ENCODE measurements at regions not wholly inside any gene's neighbourhood (a gene's known extent, or its start where the extent isn't known, plus 50 kb on each side); places are given as distances from the start of the nearest gene placed in this dataset.

- no peak for FAIRE-seq
- Histone ChIP-seq H3K4me1 (ENCODE audit: insufficient read depth, low read length) (peaks cover 72% of the 10 kb centered on the region), H2AFZ (ENCODE audit: low read length) (no peak overlapping the region), H4K20me1 (ENCODE audit: insufficient read depth, low read length) (no peaks in the 10 kb centered on the region), H3K27me3 (ENCODE audit: control insufficient read depth in 1 of 2, insufficient read depth in 2 of 2, low read length in 2 of 2) (no peaks in the 10 kb centered on the region), H3K9me3 (ENCODE audit: low read length) (no peaks in the 10 kb centered on the region), H3K4me2 (ENCODE audit: low read depth, low read length) (no peak overlapping the region), H3K36me3 (replicated peaks in 1 of 2; ENCODE audit: control insufficient read depth in 1 of 2, insufficient read depth in 2 of 2, low read length in 2 of 2) (no peaks in the 10 kb centered on the region), H3K9ac (ENCODE audit: insufficient read depth, low read depth, low read length) (no peak overlapping the region), H3K79me2 (ENCODE audit: insufficient read depth, low read length) (no peaks in the 10 kb centered on the region), H3K27ac (ENCODE audit: extremely low read length, insufficient read depth, low read length) (no peak overlapping the region), H3K4me3 (replicated peaks in 1 of 3; ENCODE audit: insufficient read depth in 1 of 3, low read depth in 2 of 3, low read length in 3 of 3) (no peak overlapping the region)
- in situ Hi-C loops (cut with HindIII; ENCODE audit: extremely low pct_ligation_motif_present, low pct_unique_long_range_greater_than_20kb) (no loop called here), intact Hi-C loops (cut with micrococcal nuclease; ENCODE audit: unreplicated experiment) (loop anchor here (2.0 kb wide), 1 partner anchor 129 kb away; no protein-coding TSS in a partner anchor)
- POLR2A ChIA-PET: interaction anchor here (0.7 to 1.6 kb wide), 3 partner anchors 53 to 168 kb away, joined by 3 read pairs; no protein-coding TSS in a partner anchor
- no peak for ATAC-seq
- no TSS peak for BruUV-seq (replicated peaks)
- no peak for DNase-seq (ENCODE audit: low spot score)
- CTCF ChIA-PET (ENCODE audit: low intra/inter-chr PET ratio, low total read pairs): no interaction called here
- 80% methylated on average over 3 of the region's 3 CpGs for WGBS (ENCODE audit: low lambda C conversion rate)
- TF ChIP-seq, protein P1, sequence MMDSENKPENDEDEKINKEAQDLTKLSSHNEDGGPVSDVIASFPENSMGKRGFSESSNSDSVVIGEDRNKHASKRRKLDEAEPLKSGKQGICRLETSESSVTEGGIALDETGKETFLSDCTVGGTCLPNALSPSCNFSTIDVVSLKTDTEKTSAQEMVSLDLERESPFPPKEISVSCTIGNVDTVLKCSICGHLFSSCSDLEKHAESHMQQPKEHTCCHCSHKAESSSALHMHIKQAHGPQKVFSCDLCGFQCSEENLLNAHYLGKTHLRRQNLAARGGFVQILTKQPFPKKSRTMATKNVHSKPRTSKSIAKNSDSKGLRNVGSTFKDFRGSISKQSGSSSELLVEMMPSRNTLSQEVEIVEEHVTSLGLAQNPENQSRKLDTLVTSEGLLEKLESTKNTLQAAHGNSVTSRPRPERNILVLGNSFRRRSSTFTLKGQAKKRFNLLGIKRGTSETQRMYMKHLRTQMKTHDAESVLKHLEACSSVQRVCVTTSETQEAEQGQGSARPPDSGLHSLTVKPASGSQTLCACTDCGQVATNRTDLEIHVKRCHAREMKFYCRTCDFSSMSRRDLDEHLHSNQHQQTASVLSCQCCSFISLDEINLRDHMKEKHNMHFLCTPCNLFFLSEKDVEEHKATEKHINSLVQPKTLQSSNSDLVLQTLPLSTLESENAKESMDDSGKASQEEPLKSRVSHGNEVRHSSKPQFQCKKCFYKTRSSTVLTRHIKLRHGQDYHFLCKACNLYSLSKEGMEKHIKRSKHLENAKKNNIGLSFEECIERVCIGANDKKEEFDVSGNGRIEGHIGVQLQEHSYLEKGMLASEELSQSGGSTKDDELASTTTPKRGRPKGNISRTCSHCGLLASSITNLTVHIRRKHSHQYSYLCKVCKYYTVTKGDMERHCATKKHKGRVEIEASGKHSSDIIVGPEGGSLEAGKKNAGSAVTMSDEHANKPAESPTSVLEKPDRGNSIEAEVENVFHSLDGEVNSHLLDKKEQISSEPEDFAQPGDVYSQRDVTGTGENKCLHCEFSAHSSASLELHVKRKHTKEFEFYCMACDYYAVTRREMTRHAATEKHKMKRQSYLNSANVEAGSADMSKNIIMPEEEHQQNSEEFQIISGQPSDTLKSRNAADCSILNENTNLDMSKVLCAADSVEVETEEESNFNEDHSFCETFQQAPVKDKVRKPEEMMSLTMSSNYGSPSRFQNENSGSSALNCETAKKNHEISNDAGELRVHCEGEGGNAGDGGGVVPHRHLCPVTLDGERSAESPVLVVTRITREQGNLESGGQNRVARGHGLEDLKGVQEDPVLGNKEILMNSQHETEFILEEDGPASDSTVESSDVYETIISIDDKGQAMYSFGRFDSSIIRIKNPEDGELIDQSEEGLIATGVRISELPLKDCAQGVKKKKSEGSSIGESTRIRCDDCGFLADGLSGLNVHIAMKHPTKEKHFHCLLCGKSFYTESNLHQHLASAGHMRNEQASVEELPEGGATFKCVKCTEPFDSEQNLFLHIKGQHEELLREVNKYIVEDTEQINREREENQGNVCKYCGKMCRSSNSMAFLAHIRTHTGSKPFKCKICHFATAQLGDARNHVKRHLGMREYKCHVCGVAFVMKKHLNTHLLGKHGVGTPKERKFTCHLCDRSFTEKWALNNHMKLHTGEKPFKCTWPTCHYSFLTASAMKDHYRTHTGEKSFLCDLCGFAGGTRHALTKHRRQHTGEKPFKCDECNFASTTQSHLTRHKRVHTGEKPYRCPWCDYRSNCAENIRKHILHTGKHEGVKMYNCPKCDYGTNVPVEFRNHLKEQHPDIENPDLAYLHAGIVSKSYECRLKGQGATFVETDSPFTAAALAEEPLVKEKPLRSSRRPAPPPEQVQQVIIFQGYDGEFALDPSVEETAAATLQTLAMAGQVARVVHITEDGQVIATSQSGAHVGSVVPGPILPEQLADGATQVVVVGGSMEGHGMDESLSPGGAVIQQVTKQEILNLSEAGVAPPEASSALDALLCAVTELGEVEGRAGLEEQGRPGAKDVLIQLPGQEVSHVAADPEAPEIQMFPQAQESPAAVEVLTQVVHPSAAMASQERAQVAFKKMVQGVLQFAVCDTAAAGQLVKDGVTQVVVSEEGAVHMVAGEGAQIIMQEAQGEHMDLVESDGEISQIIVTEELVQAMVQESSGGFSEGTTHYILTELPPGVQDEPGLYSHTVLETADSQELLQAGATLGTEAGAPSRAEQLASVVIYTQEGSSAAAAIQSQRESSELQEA (CRISPR knock-in tag; IDR thresholded peaks at IDR 0.05; ENCODE audit: not compliant biosample characterization): no peak
- no peak for TF ChIP-seq ZNF687 (CRISPR knock-in tag; IDR thresholded peaks at IDR 0.05)
- TF ChIP-seq ZNF672 (CRISPR knock-in tag; IDR thresholded peaks at IDR 0.05): no peak
- TF ChIP-seq ZNF710 (CRISPR knock-in tag; IDR thresholded peaks at IDR 0.05; ENCODE audit: borderline replicate concordance): no peak
- no peak for TF ChIP-seq TCF7 (IDR thresholded peaks at IDR 0.05; ENCODE audit: low read depth)
- no peak for TF ChIP-seq NCOA5 (CRISPR knock-in tag; IDR thresholded peaks at IDR 0.05)
- TF ChIP-seq SMC3 (IDR thresholded peaks at IDR 0.05; ENCODE audit: low read length): no peak
- TF ChIP-seq TGIF2 (CRISPR knock-in tag; IDR thresholded peaks at IDR 0.05): no peak
- TF ChIP-seq, protein P2, sequence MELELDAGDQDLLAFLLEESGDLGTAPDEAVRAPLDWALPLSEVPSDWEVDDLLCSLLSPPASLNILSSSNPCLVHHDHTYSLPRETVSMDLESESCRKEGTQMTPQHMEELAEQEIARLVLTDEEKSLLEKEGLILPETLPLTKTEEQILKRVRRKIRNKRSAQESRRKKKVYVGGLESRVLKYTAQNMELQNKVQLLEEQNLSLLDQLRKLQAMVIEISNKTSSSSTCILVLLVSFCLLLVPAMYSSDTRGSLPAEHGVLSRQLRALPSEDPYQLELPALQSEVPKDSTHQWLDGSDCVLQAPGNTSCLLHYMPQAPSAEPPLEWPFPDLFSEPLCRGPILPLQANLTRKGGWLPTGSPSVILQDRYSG (CRISPR knock-in tag; IDR thresholded peaks at IDR 0.05): no peak
- TF ChIP-seq SPEN (CRISPR knock-in tag; IDR thresholded peaks at IDR 0.05; ENCODE audit: low read depth): no peak
Observed at GRCh38 chr20:19881990-19882389, 123.9 kb downstream of the RIN2 start.

Measured in HepG2 (cell line).